Endothelial cell (in vitro differentiated cells): ENCODE measurements at regions not wholly inside any gene's neighbourhood (a gene's known extent, or its start where the extent isn't known, plus 50 kb on each side); places are given as distances from the start of the nearest gene placed in this dataset.

ENCODE experiments used
- DNase-seq: peaks from one replicate; pipeline ENCODE4 v3.0.0; 2021; ENCODE audit warnings: low spot score
- H3K27ac Mint-ChIP-seq: one replicate; pipeline ENCODE4 v1.8.0; 2021; ENCODE audit warnings: mixed read lengths, inconsistent platforms; ENCODE audit not compliant: unreplicated experiment
- H3K27me3 Mint-ChIP-seq: one replicate; pipeline ENCODE4 v1.8.0; 2021; ENCODE audit warnings: mild to moderate bottlenecking, moderate library complexity, mixed read lengths, inconsistent platforms; ENCODE audit not compliant: unreplicated experiment
- H3K36me3 Mint-ChIP-seq: one replicate; pipeline ENCODE4 v1.8.0; 2021; ENCODE audit warnings: mild to moderate bottlenecking, low read depth, mixed read lengths, inconsistent platforms; ENCODE audit not compliant: unreplicated experiment
- H3K4me1 Mint-ChIP-seq: one replicate; pipeline ENCODE4 v1.8.0; 2021; ENCODE audit warnings: mild to moderate bottlenecking, mixed read lengths, inconsistent platforms; ENCODE audit not compliant: unreplicated experiment
- H3K4me3 Mint-ChIP-seq: one replicate; pipeline ENCODE4 v1.8.0; 2021; ENCODE audit warnings: mild to moderate bottlenecking, mixed read lengths, inconsistent platforms; ENCODE audit not compliant: unreplicated experiment
- H3K9me3 Mint-ChIP-seq: one replicate; pipeline ENCODE4 v1.8.0; 2021; ENCODE audit warnings: mixed read lengths, inconsistent platforms; ENCODE audit not compliant: unreplicated experiment
- TF ChIP-seq, protein P1 (sequence below): fragments of 200-600 bp; sonication (generic); IDR thresholded peaks from one replicate; pipeline ENCODE4 v1.5.0; 2021; ENCODE audit warnings: antibody characterized with exemption; ENCODE audit not compliant: unreplicated experiment

DNA sequence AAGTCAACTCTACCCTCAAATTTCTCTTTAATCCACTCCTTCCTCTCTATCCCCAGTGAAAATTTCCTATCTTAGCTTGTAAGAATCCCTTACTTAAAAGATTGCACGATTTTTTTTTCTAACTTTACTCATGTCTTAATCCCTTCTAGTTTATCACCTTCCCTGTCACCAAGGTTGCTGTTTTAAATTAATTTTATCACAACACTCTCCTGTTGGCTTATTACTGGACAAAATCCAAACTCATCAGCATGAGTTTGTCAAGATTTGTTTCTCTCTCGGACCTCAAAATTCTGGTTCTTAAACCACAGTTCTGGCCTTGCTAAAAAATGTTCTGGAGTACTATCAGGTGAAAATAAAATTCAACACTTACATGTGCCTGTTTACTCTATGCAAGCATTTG lies 959.1 kb upstream of the SLC10A2 start:
- no peaks in the 10 kb centered on the region for H3K36me3 Mint-ChIP-seq
- H3K4me1 Mint-ChIP-seq = peaks cover 2% of the 10 kb centered on the region
- no peak overlapping the region for H3K27ac Mint-ChIP-seq
- H3K27me3 Mint-ChIP-seq = no peaks in the 10 kb centered on the region
- DNase-seq = no peak
- TF ChIP-seq, protein P1, sequence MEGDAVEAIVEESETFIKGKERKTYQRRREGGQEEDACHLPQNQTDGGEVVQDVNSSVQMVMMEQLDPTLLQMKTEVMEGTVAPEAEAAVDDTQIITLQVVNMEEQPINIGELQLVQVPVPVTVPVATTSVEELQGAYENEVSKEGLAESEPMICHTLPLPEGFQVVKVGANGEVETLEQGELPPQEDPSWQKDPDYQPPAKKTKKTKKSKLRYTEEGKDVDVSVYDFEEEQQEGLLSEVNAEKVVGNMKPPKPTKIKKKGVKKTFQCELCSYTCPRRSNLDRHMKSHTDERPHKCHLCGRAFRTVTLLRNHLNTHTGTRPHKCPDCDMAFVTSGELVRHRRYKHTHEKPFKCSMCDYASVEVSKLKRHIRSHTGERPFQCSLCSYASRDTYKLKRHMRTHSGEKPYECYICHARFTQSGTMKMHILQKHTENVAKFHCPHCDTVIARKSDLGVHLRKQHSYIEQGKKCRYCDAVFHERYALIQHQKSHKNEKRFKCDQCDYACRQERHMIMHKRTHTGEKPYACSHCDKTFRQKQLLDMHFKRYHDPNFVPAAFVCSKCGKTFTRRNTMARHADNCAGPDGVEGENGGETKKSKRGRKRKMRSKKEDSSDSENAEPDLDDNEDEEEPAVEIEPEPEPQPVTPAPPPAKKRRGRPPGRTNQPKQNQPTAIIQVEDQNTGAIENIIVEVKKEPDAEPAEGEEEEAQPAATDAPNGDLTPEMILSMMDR = no peak
- no peak overlapping the region for H3K4me3 Mint-ChIP-seq
- H3K9me3 Mint-ChIP-seq = no peaks in the 10 kb centered on the region

DNA sequence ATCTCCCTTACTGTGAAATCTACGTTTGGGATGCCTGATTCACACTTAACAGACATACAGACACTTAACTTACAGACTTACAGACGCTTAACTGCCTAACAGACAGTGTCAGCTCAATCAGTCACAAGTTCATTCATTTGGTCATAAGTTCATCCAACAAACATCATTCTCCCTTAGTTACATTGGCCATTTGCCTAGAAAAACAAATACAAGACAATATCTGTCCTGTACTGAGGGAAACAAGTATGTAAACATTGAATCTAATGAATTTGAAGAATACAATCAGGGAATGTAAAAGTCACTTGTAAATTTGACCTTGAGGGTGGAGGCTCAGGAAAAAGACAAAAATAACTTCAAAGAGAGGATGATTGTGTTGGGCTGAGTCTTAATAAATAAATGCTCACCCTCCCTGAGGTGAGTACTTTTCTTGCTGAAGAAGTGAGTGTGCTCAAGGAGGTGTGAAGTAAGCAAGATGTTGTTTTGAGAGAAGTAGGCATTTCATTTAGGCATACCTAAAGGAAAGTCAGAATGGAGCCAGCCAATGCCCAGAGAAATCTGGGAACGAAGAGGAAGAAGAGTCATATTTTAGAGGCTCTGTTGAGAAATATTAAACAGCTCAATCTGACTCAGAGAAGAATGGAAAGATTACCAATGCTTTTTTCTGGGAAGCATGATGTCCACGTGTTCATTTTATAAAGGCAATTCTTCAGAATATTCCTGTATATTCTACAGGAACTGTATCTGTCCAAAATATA lies 958.4 kb upstream of the SLC10A2 start:
- H3K4me1 Mint-ChIP-seq = no peaks in the 10 kb centered on the region
- TF ChIP-seq, protein P1 = no peak
- no peak overlapping the region for H3K4me3 Mint-ChIP-seq
- no peaks in the 10 kb centered on the region for H3K27me3 Mint-ChIP-seq
- H3K9me3 Mint-ChIP-seq = no peaks in the 10 kb centered on the region
- no peak overlapping the region for H3K27ac Mint-ChIP-seq
- DNase-seq = no peak
- no peaks in the 10 kb centered on the region for H3K36me3 Mint-ChIP-seq

DNA sequence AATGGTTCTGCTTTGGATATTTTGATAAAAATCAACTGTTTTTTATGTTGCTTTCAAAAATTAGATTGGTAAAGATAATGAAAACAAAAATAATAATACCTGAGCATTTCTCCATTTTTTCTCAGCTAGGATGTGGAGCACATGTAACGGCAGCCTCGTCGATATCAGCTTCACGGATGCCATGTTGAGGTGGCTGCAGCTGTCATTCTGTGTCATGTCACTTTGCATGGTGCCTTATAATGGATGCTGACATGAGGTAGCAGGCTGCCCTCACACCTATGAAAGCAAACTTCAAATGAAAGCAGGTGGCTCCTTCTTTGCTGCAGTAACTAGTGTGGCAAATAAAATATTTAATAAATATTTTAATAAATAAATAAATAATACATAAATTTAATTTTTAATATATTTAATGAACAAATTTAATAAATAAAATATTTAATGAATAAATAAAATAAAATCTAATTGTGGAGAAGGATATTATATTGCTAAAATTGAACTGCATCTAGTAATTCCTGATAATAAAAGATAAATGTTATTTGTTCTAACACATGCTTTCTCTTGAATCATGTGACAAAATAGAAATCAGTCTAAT lies 955.7 kb upstream of the SLC10A2 start:
- DNase-seq = no peak
- H3K4me1 Mint-ChIP-seq = no peaks in the 10 kb centered on the region
- H3K27ac Mint-ChIP-seq = no peak overlapping the region
- H3K9me3 Mint-ChIP-seq = no peaks in the 10 kb centered on the region
- no peaks in the 10 kb centered on the region for H3K27me3 Mint-ChIP-seq
- H3K4me3 Mint-ChIP-seq = no peak overlapping the region
- H3K36me3 Mint-ChIP-seq = no peaks in the 10 kb centered on the region
- TF ChIP-seq, protein P1 = no peak

DNA sequence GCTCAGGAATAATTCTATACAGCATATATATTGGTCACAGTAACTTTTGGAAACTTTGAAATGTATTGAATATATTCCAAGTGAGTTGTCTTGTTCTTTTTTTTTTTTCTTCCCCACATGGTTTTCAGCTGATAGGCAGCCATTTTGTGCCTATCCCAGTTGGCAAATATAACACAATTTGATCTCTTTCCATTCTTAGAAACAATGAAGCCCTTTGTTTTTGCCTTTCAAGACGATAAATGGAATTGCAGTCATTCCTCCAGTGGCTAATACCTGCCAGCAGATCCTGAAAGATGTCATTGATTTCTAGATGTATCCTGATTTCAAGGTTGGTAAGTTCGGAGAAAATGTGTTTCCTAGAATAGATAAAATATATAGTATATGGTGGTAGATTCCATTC lies 951.1 kb upstream of the SLC10A2 start:
- no peak overlapping the region for H3K4me3 Mint-ChIP-seq

More for the DNA sequence above, 951.1 kb upstream of the SLC10A2 start:
- no peaks in the 10 kb centered on the region for H3K9me3 Mint-ChIP-seq
- no peaks in the 10 kb centered on the region for H3K4me1 Mint-ChIP-seq
- no peaks in the 10 kb centered on the region for H3K27me3 Mint-ChIP-seq
- DNase-seq = no peak
- TF ChIP-seq, protein P1 = no peak
- no peak overlapping the region for H3K27ac Mint-ChIP-seq
- H3K36me3 Mint-ChIP-seq = no peaks in the 10 kb centered on the region
